A549 (cell line): ENCODE measurements at regions not wholly inside any gene's neighbourhood (a gene's known extent, or its start where the extent isn't known, plus 50 kb on each side); places are given as distances from the start of the nearest gene placed in this dataset.

Experiments
- JUN ChIP-seq, 2 experiments: fragments of >200 bp; sonication (Bioruptor Twin); formaldehyde crosslinking; IDR thresholded peaks; 2 replicates in 1 of 2; 3 replicates in 1 of 2; pipeline ENCODE4 v1.6.1; 2016 to 2017
- JUNB ChIP-seq: fragments of >200 bp; sonication (Bioruptor Twin); formaldehyde crosslinking; IDR thresholded peaks from 2 replicates; pipeline ENCODE4 v1.6.1; 2016
- MAFK ChIP-seq: fragments of 450-650 bp; IDR thresholded peaks from 2 replicates; pipeline ENCODE4 v1.6.1; 2014; ENCODE audit not compliant: partially characterized antibody
- MYC ChIP-seq: IDR thresholded peaks from 2 replicates; pipeline ENCODE4 v1.6.1; 2012; ENCODE audit warnings: mild to moderate bottlenecking, inconsistent platforms, low read length, improper control_type of control experiment, borderline replicate concordance
- NFE2L2 ChIP-seq: fragments of 150-350 bp; conservative IDR thresholded peaks from 2 replicates; pipeline ENCODE4 v1.6.1; 2014; ENCODE audit warnings: low read length
- POLR2AphosphoS2 ChIP-seq: conservative IDR thresholded peaks from 2 replicates; pipeline ENCODE4 v1.6.1; 2012; ENCODE audit warnings: low read length, improper control_type of control experiment, inconsistent platforms
- RAD21 ChIP-seq, 2 experiments: fragments of >200 bp in 1 of 2; sonication (Bioruptor Twin) in 1 of 2; formaldehyde crosslinking in 1 of 2; IDR thresholded peaks in 1 of 2; conservative IDR thresholded peaks in 1 of 2; 2 replicates in 1 of 2; 3 replicates in 1 of 2; pipeline ENCODE4 v1.6.1; 2012 to 2018; ENCODE audit warnings: inconsistent platforms in 1 of 2
- SMC3 ChIP-seq: fragments of >200 bp; sonication (Bioruptor Twin); formaldehyde crosslinking; IDR thresholded peaks from 3 replicates; pipeline ENCODE4 v1.6.1; 2018; ENCODE audit warnings: inconsistent platforms
- ZFP36 ChIP-seq: fragments of 450-650 bp; IDR thresholded peaks from 2 replicates; pipeline ENCODE4 v1.6.1; 2014; ENCODE audit warnings: borderline replicate concordance; ENCODE audit not compliant: partially characterized antibody
- ZSCAN20 ChIP-seq: fragments of 250-450 bp; sonication (Bioruptor Pico); IDR thresholded peaks from 2 replicates; pipeline ENCODE4 v1.8.0; 2022; ENCODE audit warnings: mild to moderate bottlenecking, moderate library complexity
- TF ChIP-seq, protein P1 (sequence below): fragments of >200 bp; sonication (Bioruptor Twin); formaldehyde crosslinking; IDR thresholded peaks from 3 replicates; pipeline ENCODE4 v1.5.1; 2016
- TF ChIP-seq, protein P2 (sequence below): fragments of 200-600 bp; sonication (generic); IDR thresholded peaks from 2 replicates; pipeline ENCODE4 v1.6.1; 2016; ENCODE audit warnings: antibody characterized with exemption, mild to moderate bottlenecking, moderate library complexity
- TF ChIP-seq, protein P3 (sequence below): IDR thresholded peaks from 2 replicates; pipeline ENCODE4 v1.6.1; 2012

DNA sequence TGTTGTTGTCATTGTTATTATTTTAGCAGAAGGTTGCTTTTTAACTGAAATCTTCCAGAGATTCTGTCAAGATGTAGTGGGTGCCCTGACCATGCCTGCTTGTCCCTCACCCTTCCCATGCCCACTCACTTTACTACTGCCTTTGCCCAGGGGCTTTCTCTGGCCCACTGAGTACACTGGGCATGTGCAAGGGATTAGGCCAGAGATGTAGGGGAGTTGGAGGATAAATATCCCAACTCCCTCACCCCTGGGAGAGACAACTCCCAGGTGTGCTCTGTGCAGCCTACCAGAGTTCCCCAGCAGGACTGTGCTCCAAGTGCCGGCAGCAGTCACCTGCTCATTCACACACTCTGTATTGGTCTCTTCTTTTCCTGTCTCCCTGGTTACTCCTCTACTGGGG, 559.1 kb downstream of the MIAT start:
- TF ChIP-seq JUN (IDR thresholded peaks at IDR 0.05) (no peak), MYC (no peak), ZFP36 (no peak), NFE2L2 (no peak), JUNB (no peak), POLR2AphosphoS2 (no peak), MAFK (no peak), RAD21 (conservative IDR thresholded peaks at IDR 0.05 in 1 of 2, IDR thresholded peaks at IDR 0.05 in 1 of 2) (no peak), ZSCAN20 (CRISPR knock-in tag) (no peak), SMC3 (no peak)
- TF ChIP-seq, protein P1, sequence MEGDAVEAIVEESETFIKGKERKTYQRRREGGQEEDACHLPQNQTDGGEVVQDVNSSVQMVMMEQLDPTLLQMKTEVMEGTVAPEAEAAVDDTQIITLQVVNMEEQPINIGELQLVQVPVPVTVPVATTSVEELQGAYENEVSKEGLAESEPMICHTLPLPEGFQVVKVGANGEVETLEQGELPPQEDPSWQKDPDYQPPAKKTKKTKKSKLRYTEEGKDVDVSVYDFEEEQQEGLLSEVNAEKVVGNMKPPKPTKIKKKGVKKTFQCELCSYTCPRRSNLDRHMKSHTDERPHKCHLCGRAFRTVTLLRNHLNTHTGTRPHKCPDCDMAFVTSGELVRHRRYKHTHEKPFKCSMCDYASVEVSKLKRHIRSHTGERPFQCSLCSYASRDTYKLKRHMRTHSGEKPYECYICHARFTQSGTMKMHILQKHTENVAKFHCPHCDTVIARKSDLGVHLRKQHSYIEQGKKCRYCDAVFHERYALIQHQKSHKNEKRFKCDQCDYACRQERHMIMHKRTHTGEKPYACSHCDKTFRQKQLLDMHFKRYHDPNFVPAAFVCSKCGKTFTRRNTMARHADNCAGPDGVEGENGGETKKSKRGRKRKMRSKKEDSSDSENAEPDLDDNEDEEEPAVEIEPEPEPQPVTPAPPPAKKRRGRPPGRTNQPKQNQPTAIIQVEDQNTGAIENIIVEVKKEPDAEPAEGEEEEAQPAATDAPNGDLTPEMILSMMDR, result no peak
- TF ChIP-seq, protein P2, sequence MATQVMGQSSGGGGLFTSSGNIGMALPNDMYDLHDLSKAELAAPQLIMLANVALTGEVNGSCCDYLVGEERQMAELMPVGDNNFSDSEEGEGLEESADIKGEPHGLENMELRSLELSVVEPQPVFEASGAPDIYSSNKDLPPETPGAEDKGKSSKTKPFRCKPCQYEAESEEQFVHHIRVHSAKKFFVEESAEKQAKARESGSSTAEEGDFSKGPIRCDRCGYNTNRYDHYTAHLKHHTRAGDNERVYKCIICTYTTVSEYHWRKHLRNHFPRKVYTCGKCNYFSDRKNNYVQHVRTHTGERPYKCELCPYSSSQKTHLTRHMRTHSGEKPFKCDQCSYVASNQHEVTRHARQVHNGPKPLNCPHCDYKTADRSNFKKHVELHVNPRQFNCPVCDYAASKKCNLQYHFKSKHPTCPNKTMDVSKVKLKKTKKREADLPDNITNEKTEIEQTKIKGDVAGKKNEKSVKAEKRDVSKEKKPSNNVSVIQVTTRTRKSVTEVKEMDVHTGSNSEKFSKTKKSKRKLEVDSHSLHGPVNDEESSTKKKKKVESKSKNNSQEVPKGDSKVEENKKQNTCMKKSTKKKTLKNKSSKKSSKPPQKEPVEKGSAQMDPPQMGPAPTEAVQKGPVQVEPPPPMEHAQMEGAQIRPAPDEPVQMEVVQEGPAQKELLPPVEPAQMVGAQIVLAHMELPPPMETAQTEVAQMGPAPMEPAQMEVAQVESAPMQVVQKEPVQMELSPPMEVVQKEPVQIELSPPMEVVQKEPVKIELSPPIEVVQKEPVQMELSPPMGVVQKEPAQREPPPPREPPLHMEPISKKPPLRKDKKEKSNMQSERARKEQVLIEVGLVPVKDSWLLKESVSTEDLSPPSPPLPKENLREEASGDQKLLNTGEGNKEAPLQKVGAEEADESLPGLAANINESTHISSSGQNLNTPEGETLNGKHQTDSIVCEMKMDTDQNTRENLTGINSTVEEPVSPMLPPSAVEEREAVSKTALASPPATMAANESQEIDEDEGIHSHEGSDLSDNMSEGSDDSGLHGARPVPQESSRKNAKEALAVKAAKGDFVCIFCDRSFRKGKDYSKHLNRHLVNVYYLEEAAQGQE, result no peak
- TF ChIP-seq, protein P3, sequence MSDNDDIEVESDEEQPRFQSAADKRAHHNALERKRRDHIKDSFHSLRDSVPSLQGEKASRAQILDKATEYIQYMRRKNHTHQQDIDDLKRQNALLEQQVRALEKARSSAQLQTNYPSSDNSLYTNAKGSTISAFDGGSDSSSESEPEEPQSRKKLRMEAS, result no peak
